ENCODE measurements at regions not wholly inside any gene's neighbourhood (a gene's known extent, or its start where the extent isn't known, plus 50 kb on each side); places are given as distances from the start of the nearest gene placed in this dataset.

DNA sequence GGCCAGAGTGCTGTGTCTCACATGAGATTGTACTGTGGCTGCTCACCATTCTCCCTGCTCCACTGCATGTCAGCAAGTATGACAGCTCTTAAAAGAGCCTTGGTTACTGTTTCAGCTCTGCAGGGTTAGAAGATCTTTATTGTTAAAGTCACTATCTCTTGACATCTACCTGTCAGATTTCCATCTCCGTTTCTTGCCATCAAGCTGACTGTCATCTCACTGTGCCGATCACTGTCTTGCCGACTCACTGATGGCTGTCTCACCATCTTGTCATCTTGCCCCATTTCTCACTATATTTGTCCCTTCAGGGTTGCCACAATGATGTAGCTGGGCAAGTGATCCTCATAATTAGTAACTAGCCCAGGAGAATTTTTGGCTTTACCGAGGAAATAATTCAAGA, 800.9 kb upstream of the CDH7 start:
- no peak for TF ChIP-seq POLR2A (IDR thresholded peaks at IDR 0.05)
- TF ChIP-seq, protein P1, sequence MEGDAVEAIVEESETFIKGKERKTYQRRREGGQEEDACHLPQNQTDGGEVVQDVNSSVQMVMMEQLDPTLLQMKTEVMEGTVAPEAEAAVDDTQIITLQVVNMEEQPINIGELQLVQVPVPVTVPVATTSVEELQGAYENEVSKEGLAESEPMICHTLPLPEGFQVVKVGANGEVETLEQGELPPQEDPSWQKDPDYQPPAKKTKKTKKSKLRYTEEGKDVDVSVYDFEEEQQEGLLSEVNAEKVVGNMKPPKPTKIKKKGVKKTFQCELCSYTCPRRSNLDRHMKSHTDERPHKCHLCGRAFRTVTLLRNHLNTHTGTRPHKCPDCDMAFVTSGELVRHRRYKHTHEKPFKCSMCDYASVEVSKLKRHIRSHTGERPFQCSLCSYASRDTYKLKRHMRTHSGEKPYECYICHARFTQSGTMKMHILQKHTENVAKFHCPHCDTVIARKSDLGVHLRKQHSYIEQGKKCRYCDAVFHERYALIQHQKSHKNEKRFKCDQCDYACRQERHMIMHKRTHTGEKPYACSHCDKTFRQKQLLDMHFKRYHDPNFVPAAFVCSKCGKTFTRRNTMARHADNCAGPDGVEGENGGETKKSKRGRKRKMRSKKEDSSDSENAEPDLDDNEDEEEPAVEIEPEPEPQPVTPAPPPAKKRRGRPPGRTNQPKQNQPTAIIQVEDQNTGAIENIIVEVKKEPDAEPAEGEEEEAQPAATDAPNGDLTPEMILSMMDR (IDR thresholded peaks at IDR 0.05), result no peak
- TF ChIP-seq POLR2AphosphoS5 (IDR thresholded peaks at IDR 0.05; ENCODE audit: insufficient read depth in 1 of 2, low read depth in 1 of 2), result no peak
